ENCODE measurements at regions not wholly inside any gene's neighbourhood (a gene's known extent, or its start where the extent isn't known, plus 50 kb on each side); places are given as distances from the start of the nearest gene placed in this dataset.

DNA sequence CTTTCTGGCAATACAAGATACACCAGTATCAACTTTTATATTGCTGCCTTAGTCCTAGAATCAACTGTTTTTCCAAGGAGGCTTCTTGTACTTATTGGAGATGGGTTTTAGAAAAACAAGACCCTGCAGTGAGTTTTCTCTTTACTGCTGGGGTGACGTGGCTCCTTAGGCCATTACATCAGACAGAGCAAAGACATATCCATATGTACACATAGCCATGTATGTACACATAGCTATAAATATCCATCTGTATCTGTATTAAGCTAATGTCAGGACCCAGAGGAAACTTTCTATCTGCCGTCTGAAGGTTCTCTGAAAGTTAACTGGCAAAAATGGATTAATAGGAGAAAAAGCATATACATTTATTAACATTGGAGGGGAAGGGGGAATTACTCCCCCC, 607.4 kb downstream of the POM121L12 start:
- TF ChIP-seq, protein P1, sequence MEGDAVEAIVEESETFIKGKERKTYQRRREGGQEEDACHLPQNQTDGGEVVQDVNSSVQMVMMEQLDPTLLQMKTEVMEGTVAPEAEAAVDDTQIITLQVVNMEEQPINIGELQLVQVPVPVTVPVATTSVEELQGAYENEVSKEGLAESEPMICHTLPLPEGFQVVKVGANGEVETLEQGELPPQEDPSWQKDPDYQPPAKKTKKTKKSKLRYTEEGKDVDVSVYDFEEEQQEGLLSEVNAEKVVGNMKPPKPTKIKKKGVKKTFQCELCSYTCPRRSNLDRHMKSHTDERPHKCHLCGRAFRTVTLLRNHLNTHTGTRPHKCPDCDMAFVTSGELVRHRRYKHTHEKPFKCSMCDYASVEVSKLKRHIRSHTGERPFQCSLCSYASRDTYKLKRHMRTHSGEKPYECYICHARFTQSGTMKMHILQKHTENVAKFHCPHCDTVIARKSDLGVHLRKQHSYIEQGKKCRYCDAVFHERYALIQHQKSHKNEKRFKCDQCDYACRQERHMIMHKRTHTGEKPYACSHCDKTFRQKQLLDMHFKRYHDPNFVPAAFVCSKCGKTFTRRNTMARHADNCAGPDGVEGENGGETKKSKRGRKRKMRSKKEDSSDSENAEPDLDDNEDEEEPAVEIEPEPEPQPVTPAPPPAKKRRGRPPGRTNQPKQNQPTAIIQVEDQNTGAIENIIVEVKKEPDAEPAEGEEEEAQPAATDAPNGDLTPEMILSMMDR (IDR thresholded peaks at IDR 0.05), result no peak
- TF ChIP-seq POLR2A (IDR thresholded peaks at IDR 0.05), result no peak
